Endothelial cell (in vitro differentiated cells): ENCODE measurements at regions not wholly inside any gene's neighbourhood (a gene's known extent, or its start where the extent isn't known, plus 50 kb on each side); places are given as distances from the start of the nearest gene placed in this dataset.

ENCODE experiments used
- DNase-seq: peaks from one replicate; pipeline ENCODE4 v3.0.0; 2021; ENCODE audit warnings: low spot score
- H3K27ac Mint-ChIP-seq: one replicate; pipeline ENCODE4 v1.8.0; 2021; ENCODE audit warnings: mixed read lengths, inconsistent platforms; ENCODE audit not compliant: unreplicated experiment
- H3K27me3 Mint-ChIP-seq: one replicate; pipeline ENCODE4 v1.8.0; 2021; ENCODE audit warnings: mild to moderate bottlenecking, moderate library complexity, mixed read lengths, inconsistent platforms; ENCODE audit not compliant: unreplicated experiment
- H3K36me3 Mint-ChIP-seq: one replicate; pipeline ENCODE4 v1.8.0; 2021; ENCODE audit warnings: mild to moderate bottlenecking, low read depth, mixed read lengths, inconsistent platforms; ENCODE audit not compliant: unreplicated experiment
- H3K4me1 Mint-ChIP-seq: one replicate; pipeline ENCODE4 v1.8.0; 2021; ENCODE audit warnings: mild to moderate bottlenecking, mixed read lengths, inconsistent platforms; ENCODE audit not compliant: unreplicated experiment
- H3K4me3 Mint-ChIP-seq: one replicate; pipeline ENCODE4 v1.8.0; 2021; ENCODE audit warnings: mild to moderate bottlenecking, mixed read lengths, inconsistent platforms; ENCODE audit not compliant: unreplicated experiment
- H3K9me3 Mint-ChIP-seq: one replicate; pipeline ENCODE4 v1.8.0; 2021; ENCODE audit warnings: mixed read lengths, inconsistent platforms; ENCODE audit not compliant: unreplicated experiment
- TF ChIP-seq, protein P1 (sequence below): fragments of 200-600 bp; sonication (generic); IDR thresholded peaks from one replicate; pipeline ENCODE4 v1.5.0; 2021; ENCODE audit warnings: antibody characterized with exemption; ENCODE audit not compliant: unreplicated experiment

DNA sequence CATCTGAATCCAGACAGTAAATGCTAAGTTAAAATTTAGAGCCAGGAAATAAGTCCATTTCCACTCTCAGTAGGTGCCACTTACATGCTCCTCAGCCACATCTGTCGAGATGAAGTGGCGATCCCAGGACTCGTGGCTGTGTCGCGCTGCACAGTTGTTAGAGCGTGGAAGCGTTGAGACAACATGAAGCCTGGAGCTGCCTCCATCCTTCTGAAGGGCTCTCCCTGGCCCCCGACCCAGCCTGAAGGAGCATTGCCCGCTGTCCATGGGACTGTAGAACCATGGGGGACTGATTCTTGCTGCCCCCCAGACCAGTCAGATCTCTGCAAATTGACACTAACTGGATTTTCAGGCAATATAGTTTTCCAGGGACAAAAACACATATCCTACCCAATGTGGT, 58.9 kb downstream of the IRX1 start:
- no peak overlapping the region for H3K27ac Mint-ChIP-seq
- no peak overlapping the region for H3K4me3 Mint-ChIP-seq
- no peaks in the 10 kb centered on the region for H3K27me3 Mint-ChIP-seq
- no peak for DNase-seq
- peaks cover 4% of the 10 kb centered on the region for H3K9me3 Mint-ChIP-seq
- TF ChIP-seq, protein P1, sequence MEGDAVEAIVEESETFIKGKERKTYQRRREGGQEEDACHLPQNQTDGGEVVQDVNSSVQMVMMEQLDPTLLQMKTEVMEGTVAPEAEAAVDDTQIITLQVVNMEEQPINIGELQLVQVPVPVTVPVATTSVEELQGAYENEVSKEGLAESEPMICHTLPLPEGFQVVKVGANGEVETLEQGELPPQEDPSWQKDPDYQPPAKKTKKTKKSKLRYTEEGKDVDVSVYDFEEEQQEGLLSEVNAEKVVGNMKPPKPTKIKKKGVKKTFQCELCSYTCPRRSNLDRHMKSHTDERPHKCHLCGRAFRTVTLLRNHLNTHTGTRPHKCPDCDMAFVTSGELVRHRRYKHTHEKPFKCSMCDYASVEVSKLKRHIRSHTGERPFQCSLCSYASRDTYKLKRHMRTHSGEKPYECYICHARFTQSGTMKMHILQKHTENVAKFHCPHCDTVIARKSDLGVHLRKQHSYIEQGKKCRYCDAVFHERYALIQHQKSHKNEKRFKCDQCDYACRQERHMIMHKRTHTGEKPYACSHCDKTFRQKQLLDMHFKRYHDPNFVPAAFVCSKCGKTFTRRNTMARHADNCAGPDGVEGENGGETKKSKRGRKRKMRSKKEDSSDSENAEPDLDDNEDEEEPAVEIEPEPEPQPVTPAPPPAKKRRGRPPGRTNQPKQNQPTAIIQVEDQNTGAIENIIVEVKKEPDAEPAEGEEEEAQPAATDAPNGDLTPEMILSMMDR = no peak
- H3K4me1 Mint-ChIP-seq = no peaks in the 10 kb centered on the region
- no peaks in the 10 kb centered on the region for H3K36me3 Mint-ChIP-seq

DNA sequence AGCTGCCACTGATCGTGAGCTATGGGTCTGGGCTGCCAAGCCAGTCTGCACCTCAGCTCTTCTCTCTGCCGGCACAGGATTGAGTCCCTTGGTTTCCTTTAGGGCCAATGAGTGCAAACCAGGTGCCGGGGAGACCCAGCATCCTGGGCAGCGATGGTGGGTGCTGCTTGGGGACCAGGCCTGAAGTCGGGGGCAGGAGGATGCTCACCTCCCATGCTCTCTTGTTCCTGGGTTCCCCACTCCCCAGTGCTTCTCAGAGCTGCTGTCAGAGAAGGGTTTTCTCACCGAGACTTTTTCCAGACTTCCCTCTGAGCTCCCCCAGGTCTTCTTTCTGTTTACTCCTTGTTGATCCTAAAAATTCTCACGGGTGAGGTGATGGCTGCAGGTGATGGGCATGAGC, 61.2 kb downstream of the IRX1 start:
- H3K27me3 Mint-ChIP-seq = no peaks in the 10 kb centered on the region
- H3K9me3 Mint-ChIP-seq = peaks cover 4% of the 10 kb centered on the region
- H3K36me3 Mint-ChIP-seq = no peaks in the 10 kb centered on the region
- no peaks in the 10 kb centered on the region for H3K4me1 Mint-ChIP-seq
- no peak for DNase-seq
- TF ChIP-seq, protein P1 = no peak
- no peak overlapping the region for H3K4me3 Mint-ChIP-seq
- no peak overlapping the region for H3K27ac Mint-ChIP-seq

DNA sequence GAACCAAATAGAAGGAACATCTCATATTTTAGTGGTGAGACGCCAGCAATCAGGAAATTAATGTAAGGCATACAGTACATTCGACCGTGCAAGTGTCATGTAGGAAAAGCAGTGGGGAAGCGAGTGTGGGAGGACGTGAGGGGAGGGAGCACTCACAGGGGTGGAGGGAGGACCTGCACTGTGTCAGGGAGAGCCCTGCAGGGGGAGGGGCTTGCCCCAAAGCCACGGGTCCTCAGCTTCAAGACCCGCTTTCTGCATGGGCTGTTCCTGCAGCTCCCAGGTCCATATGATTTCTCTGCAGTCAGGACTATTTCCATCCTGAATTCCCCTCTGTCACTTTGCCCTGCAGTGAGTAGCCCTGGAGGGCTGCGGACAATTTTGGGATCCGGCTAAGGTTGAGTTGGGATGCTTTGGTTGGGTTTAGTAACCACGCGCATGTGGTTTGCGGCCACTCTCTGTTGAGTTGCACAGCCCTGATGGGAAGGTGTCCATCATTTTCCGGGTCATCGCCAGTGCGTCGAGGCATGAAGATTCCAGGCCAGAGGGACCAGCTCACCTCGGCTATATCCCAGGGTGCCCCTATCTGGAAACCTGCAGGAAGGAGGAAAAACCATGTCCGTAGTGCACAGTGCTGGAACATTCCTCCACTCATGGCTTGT, 61.9 kb downstream of the IRX1 start:
- Mint-ChIP-seq H3K9me3 (peaks cover 4% of the 10 kb centered on the region), H3K4me1 (no peaks in the 10 kb centered on the region), H3K36me3 (no peaks in the 10 kb centered on the region), H3K27ac (no peak overlapping the region), H3K4me3 (no peak overlapping the region), H3K27me3 (no peaks in the 10 kb centered on the region)
- TF ChIP-seq, protein P1 = no peak
- no peak for DNase-seq

DNA sequence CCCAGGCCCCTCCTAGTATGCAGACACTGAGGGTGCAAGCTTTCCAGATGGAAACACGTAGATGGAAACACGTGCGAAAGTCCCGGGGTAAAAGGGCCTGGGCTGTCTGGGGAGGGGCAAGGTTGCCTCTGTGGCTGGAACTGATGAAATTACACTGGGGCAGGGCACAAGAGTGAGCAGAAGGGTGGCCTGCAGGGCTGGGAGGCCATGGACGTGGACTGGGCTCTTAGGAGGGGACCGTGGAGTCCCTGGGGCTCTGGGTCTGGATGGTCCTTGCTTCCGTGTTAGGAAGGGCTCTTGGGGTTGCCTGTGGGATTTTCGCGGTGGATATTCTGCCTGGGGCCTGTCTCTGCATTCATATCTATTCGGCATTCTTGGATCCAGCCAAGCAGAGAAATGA, 63.3 kb downstream of the IRX1 start:
- TF ChIP-seq, protein P1 = no peak
- H3K27me3 Mint-ChIP-seq = no peaks in the 10 kb centered on the region

DNA sequence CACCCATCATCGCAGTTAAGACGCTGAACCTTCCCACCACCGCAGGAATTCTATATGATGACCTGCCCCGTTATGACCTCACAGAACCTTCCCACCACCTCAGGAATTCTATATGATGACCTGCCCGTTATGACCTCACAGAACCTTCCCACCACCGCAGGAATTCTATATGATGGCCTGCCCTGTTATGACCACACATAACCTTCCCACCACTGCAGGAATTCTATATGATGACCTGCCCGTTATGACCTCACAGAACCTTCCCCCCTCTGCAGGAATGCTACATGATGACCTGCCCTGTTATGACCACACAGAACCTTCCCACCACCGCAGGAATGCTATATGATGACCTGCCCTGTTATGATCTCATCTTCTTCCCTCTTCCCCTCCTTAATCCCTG, 64.3 kb downstream of the IRX1 start:
- H3K4me3 Mint-ChIP-seq = no peak overlapping the region
- H3K4me1 Mint-ChIP-seq = no peaks in the 10 kb centered on the region
- peaks cover 4% of the 10 kb centered on the region for H3K9me3 Mint-ChIP-seq
- H3K27me3 Mint-ChIP-seq = peaks cover 3% of the 10 kb centered on the region
- no peak for DNase-seq
- H3K27ac Mint-ChIP-seq = no peak overlapping the region
- H3K36me3 Mint-ChIP-seq = no peaks in the 10 kb centered on the region
- TF ChIP-seq, protein P1 = no peak

More for the DNA sequence above, 63.3 kb downstream of the IRX1 start:
- no peak for DNase-seq
- Mint-ChIP-seq H3K9me3 (peaks cover 4% of the 10 kb centered on the region), H3K4me1 (no peaks in the 10 kb centered on the region), H3K27ac (no peak overlapping the region), H3K36me3 (no peaks in the 10 kb centered on the region), H3K4me3 (no peak overlapping the region)
